Endothelial cell (in vitro differentiated cells): ENCODE measurements at regions not wholly inside any gene's neighbourhood (a gene's known extent, or its start where the extent isn't known, plus 50 kb on each side); places are given as distances from the start of the nearest gene placed in this dataset.

Experiments
- DNase-seq: peaks from one replicate; pipeline ENCODE4 v3.0.0; 2021; ENCODE audit warnings: low spot score
- H3K27ac Mint-ChIP-seq: one replicate; pipeline ENCODE4 v1.8.0; 2021; ENCODE audit warnings: mixed read lengths, inconsistent platforms; ENCODE audit not compliant: unreplicated experiment
- H3K27me3 Mint-ChIP-seq: one replicate; pipeline ENCODE4 v1.8.0; 2021; ENCODE audit warnings: mild to moderate bottlenecking, moderate library complexity, mixed read lengths, inconsistent platforms; ENCODE audit not compliant: unreplicated experiment
- H3K36me3 Mint-ChIP-seq: one replicate; pipeline ENCODE4 v1.8.0; 2021; ENCODE audit warnings: mild to moderate bottlenecking, low read depth, mixed read lengths, inconsistent platforms; ENCODE audit not compliant: unreplicated experiment
- H3K4me1 Mint-ChIP-seq: one replicate; pipeline ENCODE4 v1.8.0; 2021; ENCODE audit warnings: mild to moderate bottlenecking, mixed read lengths, inconsistent platforms; ENCODE audit not compliant: unreplicated experiment
- H3K4me3 Mint-ChIP-seq: one replicate; pipeline ENCODE4 v1.8.0; 2021; ENCODE audit warnings: mild to moderate bottlenecking, mixed read lengths, inconsistent platforms; ENCODE audit not compliant: unreplicated experiment
- H3K9me3 Mint-ChIP-seq: one replicate; pipeline ENCODE4 v1.8.0; 2021; ENCODE audit warnings: mixed read lengths, inconsistent platforms; ENCODE audit not compliant: unreplicated experiment
- TF ChIP-seq, protein P1 (sequence below): fragments of 200-600 bp; sonication (generic); IDR thresholded peaks from one replicate; pipeline ENCODE4 v1.5.0; 2021; ENCODE audit warnings: antibody characterized with exemption; ENCODE audit not compliant: unreplicated experiment

DNA sequence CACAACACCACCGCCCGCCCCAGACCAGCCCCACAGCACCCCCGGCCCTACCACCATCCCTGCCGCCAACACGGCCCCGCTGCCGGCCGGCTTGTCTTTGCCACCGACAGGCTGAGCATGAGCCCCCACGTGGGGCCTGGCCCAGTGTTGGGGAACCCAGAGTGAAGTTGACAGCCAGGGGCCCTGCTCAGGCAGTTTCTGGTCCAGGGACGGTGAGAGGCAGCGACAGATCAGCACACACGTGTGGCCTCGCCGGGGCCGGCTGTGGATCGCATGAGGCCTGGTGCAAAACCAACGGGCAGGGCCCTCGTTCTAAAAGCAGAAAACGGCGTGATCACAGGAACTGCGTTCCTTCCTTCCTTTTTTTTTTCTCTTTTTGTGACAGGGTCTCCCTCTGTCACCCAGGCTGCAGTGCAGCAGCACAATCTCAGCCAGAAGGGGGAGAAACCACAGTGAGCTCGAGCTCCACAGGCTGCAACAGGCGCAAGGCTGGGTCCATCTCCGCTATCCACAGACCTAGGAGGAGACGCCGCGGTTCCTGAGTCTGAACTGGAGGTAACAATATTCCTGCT, 50.5 kb upstream of the FBRSL1 start:
- TF ChIP-seq, protein P1, sequence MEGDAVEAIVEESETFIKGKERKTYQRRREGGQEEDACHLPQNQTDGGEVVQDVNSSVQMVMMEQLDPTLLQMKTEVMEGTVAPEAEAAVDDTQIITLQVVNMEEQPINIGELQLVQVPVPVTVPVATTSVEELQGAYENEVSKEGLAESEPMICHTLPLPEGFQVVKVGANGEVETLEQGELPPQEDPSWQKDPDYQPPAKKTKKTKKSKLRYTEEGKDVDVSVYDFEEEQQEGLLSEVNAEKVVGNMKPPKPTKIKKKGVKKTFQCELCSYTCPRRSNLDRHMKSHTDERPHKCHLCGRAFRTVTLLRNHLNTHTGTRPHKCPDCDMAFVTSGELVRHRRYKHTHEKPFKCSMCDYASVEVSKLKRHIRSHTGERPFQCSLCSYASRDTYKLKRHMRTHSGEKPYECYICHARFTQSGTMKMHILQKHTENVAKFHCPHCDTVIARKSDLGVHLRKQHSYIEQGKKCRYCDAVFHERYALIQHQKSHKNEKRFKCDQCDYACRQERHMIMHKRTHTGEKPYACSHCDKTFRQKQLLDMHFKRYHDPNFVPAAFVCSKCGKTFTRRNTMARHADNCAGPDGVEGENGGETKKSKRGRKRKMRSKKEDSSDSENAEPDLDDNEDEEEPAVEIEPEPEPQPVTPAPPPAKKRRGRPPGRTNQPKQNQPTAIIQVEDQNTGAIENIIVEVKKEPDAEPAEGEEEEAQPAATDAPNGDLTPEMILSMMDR = no peak
- Mint-ChIP-seq H3K4me1 (peaks cover 5% of the 10 kb centered on the region), H3K9me3 (no peaks in the 10 kb centered on the region), H3K27me3 (peaks cover 29% of the 10 kb centered on the region), H3K4me3 (no peak overlapping the region), H3K36me3 (peaks cover 7% of the 10 kb centered on the region), H3K27ac (no peak overlapping the region)
- no peak for DNase-seq

DNA sequence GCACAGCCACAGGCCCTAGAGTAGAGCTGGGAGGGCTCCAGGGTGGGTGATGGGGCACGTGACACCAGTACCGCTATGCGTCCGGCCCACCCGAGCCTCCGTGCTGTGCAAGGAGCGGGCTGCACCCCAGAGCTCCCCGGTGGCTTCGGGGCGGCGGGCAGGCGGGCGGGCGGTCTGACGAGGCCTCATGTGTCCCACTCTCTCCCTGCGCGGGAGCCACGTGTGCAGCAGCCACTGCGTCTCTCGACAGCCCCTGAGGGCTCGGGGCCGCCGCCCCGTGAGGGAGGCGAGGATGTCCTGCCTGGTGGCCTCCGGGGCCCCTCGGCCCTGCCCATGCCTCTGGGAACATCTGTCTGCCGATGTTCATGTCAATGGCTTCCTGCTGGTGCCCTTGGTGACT, 51.2 kb upstream of the FBRSL1 start:
- no peak overlapping the region for H3K27ac Mint-ChIP-seq
- no peak overlapping the region for H3K4me3 Mint-ChIP-seq
- no peaks in the 10 kb centered on the region for H3K9me3 Mint-ChIP-seq
- H3K27me3 Mint-ChIP-seq = peaks cover 29% of the 10 kb centered on the region
- peaks cover 5% of the 10 kb centered on the region for H3K4me1 Mint-ChIP-seq
- H3K36me3 Mint-ChIP-seq = peaks cover 8% of the 10 kb centered on the region
- TF ChIP-seq, protein P1 = no peak
- DNase-seq = no peak

DNA sequence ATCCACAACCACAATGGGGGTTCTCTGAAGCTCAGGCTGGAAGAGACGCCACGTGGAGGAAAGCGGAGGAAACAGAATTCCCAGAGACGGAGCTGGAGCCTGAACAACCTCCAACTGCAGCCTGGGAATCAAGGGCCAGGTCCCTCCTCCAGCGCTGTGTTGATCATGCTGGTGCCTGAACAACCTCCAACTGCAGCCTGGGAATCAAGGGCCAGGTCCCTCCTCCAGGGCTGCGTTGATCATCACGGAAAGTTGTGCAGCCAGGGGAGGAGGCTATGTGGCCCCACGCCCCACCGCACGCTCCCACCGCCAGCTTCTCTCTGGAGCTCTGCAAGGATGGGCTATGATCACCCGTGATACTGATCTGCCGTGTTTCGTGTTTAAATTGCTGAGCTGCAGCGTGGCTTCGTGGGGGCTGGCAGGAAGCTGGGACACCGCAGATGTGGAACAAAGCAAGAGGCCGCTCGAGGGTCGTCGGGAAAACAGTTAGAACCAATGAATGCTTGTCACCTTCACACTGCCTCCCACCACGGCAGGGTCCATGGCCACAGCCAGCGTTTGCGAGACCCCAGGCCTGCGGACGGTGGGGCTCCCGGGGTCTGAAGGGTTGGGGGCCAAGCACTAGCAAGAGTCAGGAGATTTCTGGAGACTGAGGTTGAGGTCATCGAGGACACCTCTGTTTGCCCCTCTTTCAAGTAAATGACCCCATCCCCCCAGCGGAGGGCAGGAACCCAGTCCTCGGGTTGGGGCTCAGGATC, 51.8 kb upstream of the FBRSL1 start:
- peaks cover 5% of the 10 kb centered on the region for H3K4me1 Mint-ChIP-seq
- H3K27ac Mint-ChIP-seq = no peak overlapping the region
- peaks cover 8% of the 10 kb centered on the region for H3K36me3 Mint-ChIP-seq
- H3K4me3 Mint-ChIP-seq = no peak overlapping the region
- TF ChIP-seq, protein P1 = no peak
- no peak for DNase-seq
- H3K9me3 Mint-ChIP-seq = no peaks in the 10 kb centered on the region
- H3K27me3 Mint-ChIP-seq = peaks cover 28% of the 10 kb centered on the region

DNA sequence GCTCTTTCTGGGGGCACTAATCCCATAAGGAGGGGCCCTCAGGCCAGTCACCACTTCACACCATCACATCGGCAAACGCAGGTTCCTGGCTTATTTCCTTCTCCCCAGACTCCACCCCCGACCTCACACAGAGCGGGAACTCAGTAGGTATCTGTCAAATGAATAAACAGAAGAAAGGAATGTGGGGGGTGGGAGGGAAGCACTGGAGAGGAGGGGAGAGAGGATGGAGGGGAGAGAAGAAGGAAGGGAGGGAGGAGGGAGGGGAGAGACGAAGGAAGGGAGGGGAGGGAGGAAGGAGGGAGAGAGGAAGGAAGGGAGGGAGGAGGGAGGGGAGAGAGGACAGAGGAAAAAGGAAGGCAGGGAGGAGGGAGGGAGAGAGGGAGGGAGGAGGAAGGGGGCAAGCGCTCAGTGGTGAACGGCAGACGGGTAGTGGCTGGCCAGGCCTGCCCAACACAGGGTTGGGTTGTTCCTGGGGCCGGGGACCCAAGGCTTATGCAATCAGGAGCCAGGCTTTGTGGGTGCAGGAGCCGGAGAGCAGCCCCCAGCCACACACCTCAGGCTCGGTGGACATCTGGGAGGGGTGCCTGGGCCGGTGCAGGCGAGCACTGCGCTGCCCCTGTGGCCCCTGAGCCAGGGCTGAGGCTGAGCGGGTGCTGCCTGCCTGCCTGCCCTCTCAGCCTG, 52.6 kb upstream of the FBRSL1 start:
- TF ChIP-seq, protein P1 = no peak
- H3K27me3 Mint-ChIP-seq = peaks cover 28% of the 10 kb centered on the region

More for the DNA sequence above, 52.6 kb upstream of the FBRSL1 start:
- H3K4me3 Mint-ChIP-seq = no peak overlapping the region
- peaks cover 5% of the 10 kb centered on the region for H3K4me1 Mint-ChIP-seq
- no peak for DNase-seq
- peaks cover 8% of the 10 kb centered on the region for H3K36me3 Mint-ChIP-seq
- no peaks in the 10 kb centered on the region for H3K9me3 Mint-ChIP-seq
- no peak overlapping the region for H3K27ac Mint-ChIP-seq
